GM18498 (cell line): ENCODE measurements at regions not wholly inside any gene's neighbourhood (a gene's known extent, or its start where the extent isn't known, plus 50 kb on each side); places are given as distances from the start of the nearest gene placed in this dataset.

ENCODE experiments used
- ATAC-seq: cut with Tn5 transposase; IDR thresholded peaks from one replicate; pipeline ENCODE4 v1.9.1; 2021; ENCODE audit warnings: mild to moderate bottlenecking, moderate library complexity; ENCODE audit not compliant: unreplicated experiment

DNA sequence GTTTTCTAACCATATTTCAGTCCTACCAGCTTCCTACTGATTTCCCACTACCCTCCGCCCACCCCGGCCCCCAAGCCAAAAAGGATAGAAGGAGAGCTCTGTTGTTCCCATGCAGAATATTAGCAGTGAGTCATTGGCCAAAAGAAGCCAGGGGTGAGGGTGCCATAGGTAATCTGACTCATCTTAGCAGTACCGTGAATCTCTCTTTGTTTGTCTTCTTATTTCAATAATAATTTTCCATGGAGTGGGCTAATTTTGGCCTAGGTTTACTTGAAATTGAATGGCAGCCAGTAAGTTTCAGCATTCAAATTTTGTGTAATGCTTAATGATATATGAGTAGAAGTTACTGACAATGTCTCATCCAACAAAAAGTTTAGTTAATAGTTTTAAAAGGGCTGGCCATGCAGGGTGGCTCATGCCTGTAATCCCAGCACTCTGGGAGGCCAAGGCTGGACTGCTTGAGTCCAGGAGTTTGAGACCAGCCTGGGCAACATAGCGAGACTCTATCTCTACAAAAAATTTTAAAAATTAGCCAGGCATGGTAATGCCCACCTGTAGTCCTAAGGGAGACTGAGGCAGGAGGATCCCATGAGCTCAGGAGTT lies 74.2 kb downstream of the C9orf152 start:
- ATAC-seq = no peak

DNA sequence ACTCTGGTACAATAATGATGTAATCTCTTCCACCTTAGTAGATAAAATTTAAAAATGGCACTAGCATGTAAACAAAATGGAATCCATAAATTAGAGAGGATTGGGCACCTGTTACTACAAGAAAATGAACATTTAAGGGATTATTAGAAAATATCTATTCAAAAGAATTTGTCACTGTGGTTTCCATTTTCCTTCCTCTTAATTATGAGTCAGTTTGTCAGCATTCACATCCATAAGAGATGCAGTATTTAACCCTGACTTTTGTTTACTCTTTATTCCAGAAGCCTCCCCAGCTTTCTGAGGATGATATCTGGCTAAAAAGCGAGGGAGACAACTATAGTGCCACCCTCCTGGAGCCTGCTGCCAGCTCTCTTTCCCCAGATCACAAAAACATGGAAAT lies 72.1 kb downstream of the C9orf152 start:
- no peak for ATAC-seq

DNA sequence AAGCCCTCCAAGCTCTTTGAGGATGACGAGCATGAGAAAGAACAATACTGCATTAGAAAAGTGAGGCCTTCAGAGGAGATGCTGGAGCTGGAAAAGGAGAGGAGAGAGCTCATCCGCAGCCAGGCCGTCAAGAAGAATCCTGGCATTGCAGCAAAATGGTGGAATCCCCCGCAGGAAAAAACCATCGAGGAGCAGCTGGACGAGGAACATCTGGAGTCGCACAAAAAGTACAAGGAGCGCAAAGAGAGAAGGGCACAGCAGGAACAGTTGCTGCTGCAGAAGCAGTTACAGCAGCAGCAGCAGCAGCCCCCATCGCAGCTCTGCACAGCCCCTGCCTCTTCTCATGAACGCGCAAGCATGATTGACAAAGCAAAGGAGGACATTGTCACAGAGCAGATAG lies 71.2 kb downstream of the C9orf152 start:
- ATAC-seq = no peak

DNA sequence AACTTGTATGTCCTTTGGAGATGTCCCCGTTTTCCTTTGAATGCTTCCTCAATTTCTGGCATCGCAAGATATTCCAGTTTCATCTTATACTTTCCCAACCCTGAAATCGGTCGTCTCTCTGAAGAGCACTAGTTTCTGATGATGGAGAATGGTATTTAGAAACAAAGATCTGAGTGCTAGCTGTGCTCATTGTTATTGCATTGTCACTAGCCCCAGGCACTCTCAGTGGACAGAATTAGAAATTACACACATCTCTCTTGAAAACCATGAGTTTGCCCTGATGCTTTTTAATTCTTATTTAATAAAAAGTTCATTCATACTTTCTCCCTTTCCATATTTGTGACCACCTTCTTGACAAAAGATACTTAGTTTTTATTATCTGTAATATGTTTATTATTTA lies 67.7 kb downstream of the C9orf152 start:
- no peak for ATAC-seq

DNA sequence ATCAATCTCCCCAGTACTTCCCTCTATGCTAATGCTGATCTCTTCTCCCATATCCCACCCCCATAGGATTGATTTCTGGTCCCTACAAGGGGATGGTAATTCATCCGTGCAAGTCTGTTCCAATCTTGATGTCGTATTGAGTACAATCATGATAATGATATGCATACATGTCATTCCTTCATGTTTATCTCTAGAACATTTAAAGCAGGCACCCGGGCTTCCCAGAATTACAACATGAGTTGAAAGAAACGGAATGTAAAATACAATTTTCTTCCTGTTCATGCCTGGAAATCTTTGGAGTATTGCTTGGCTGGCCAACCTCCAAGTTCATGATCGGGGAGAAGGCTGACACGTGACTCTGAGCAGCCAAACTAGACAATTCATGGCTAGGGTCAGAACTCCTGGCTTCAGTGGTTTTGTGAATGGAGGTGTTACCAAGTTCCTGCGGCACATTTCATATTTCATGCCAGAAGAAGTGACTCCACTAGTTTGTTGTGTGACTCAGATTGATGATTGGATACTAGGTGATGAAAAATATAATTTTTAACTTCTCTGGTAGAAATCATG lies 66.6 kb downstream of the C9orf152 start:
- ATAC-seq = no peak

DNA sequence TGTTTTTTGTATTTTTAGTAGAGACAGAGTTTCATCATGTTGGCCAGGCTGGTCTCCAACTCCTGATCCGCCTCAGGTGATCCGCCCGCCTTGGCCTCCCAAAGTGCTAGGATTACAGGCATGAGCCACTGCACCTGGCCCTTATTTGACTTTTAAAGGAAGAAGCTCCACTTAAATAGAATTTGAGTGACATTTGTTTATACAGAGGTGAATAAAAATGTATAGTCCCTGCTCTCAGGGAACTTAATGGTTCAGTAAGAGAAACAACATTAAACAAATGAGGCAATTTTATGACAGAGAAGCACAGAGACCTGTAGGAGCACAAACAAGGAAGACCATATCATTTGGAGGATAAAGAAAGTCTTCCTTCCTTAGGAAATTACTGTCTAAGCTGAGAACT lies 65.7 kb downstream of the C9orf152 start:
- ATAC-seq = no peak

DNA sequence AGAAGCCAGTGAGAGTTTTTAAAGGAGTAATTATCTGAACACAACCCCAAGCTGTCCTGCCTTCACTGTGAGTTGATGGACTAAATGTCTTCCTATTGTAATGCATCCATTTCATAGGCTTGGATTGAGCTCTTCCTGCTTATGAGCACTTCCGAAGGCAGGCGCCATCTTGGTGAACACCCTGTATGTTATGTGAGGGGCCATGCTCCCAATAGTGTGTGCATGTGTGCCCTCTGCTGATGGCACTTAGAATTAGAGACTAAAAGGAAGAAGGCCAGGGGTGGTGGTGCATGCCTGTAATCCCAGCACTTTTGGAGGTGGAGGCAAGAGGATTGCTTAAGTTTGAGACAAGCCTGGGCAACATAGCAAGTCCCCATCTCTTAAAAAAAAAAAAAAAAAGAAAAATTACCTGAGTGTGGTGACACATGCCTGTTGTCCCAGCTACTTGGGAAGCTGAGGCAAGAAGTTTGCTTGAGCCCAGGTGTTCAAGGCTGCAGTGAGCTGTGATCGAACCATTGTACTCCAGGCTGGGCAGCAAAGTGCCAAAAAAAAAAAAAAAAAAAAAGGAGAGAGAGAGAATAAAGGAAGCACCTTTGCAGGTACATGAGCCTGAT lies 65.0 kb downstream of the C9orf152 start:
- ATAC-seq = no peak

DNA sequence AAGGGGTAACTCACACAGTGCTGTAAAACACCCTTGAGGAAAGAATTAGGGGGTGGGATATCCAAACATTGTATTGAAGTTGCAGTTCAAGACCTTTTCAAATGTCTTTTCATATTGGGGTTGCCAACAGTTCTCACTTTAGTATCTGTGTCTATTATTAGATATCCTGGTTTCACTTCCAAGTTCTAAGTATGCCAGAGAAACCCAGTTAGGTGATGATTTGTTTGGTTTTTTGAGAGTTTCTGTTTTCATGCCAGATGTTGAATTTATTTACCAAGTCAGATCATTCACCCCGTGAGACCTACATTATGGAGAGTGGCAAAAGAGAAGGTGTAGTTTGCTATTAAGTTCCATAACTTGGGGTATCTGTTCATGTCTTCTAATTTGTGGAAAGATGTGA lies 64.5 kb downstream of the C9orf152 start:
- ATAC-seq = peak; percentile 51

DNA sequence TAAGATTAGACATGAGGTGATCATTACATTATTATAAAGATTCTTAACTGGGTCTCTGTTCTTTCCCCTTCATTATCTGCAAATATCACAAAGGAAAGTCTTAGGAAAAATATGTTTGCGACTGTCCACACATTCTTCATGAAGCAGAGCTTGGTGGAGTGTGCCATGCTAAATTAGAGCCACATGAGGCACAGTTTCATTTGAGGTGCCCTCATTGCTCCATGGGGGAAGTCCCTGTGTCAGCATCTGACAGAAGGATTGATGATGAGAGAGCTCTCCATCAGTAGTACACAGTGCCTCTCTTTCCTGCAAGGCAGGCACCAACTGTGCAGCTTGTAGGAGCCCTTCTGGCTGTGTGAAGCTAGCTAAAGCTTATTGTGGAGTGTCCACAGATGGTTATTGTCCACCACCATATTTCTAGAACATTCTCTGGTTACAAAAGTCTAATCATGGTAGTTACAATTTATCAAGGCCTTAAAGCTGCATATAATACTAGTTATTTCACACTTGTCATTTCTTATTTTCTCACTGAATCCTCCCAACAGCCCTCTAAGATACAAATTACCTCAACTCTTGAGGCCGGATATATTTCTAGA lies 63.9 kb downstream of the C9orf152 start:
- peak; percentile 69 for ATAC-seq

DNA sequence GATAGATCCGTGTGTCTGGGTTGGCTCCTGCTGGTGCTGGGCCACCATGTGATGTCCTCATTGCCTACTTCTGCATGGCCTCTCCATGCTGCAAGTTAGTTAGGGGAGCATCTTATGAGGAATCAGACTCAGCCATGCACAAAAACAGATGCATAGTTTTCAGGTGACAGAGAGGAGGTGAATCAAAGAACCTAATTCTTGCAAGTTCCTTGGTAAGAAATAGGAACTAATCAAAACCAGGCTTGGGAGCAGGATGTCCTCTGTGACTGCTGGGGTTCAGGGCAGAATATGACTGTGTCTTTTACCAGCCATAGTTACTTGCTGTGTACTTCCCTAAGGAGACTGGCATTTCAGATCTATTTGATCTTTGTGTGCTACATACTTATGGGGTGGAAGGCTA lies 61.6 kb downstream of the C9orf152 start:
- no peak for ATAC-seq

DNA sequence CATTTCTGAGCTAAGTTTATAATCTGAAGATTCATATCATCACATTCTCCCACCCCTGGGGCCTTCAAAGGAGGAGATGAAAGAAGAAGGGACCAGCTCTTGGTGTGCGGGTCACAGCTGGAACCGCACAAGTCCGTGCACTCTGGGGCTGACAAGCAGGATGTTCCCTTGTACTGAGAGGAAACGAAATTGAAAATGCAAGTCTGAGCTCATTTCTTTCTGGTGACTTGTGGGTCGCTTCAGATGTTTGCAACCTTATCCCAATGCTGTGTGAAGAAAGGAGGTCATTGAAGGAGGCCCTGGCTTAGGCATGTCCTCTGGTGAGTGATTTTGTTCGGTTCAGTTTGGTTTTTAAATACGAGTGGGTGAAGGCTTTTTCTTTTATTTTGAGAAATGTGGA lies 59.6 kb downstream of the C9orf152 start:
- peak; percentile 77 for ATAC-seq

DNA sequence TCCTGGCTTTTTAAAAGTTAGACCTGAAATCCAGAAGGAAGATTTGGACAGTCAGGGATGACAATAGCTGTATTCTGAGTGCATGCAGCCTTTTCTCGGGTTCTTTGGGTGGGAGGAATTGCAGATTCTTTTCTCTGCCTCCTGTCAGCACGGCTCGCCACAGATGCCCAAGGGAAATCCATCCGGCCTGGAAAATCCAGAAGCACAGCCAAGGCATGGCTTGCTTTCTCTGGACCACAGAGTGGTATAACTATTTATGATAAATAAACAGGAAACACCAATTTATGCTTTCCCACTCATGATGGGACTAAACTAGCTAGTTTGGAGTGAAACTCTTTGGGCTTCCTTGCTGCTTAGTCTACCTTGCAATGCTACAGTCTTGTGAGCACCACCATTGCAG lies 59.1 kb downstream of the C9orf152 start:
- no peak for ATAC-seq
